ENCODE measurements at regions not wholly inside any gene's neighbourhood (a gene's known extent, or its start where the extent isn't known, plus 50 kb on each side); places are given as distances from the start of the nearest gene placed in this dataset.

DNA sequence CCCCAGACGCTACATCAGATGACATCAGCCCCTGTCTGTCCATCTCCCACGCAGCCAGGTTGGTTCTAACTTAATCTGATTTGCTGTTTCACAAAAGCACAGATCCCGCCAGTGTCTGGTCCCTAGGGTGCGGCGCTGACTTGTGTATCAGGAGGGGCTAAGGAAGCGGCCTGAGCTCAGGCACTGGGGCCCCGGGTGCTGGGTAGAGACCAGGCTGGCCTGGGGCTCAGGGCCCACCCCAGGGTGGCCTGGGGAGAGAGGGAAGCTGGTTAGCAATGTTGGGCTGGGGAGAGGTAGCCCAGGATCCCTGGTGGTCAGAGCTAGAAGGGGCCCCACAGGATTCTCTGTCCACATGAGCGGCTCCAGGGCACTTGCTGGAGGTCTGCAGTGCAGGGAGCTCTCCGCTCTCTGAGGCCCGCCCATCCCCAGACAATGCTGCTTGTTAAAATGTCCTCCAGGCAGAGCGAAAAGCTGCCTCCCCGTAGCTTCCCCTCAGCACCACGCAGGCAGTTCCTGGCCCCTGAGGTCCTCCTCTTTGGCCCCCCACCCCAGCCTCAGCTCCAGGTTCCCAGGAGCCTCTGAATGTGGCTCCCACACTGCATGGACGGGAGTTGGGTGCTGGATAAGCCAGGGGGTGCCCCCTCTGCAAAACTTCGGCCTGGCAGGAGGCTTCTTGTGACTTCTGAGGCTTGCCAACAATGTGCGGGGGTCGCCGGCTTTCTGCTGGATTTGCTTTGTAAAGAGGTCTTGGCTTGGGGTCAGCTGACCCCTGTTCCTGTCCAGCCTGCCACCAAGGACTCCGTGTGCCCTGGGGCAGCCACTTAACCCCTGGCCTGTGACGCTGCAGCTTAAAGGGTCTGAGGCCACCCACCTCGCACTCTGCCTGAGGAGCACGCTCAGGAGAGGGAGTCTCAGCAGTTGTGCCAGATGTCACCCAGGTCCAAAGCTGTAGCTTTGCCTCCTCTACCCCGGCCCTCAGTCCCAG lies 112.9 kb downstream of the CPZ start:
- POLR2A ChIA-PET (ENCODE audit: low non-redundant PET): no interaction called here
- H3K27ac ChIP-seq (ENCODE audit: low read depth, low read length, poor library complexity, severe bottlenecking): no peak overlapping the region
- H3K27me3 ChIP-seq (replicated peaks; ENCODE audit: insufficient read depth, low read depth, low read length, poor library complexity): peaks cover 74% of the 10 kb centered on the region
- no peaks in the 10 kb centered on the region for H3K4me1 ChIP-seq (ENCODE audit: insufficient read depth, low read length, poor library complexity, severe bottlenecking)
- intact Hi-C loops (cut with micrococcal nuclease; ENCODE audit: unreplicated experiment): no loop called here
- no peaks in the 10 kb centered on the region for H3K9me3 ChIP-seq (ENCODE audit: low read depth, low read length, poor library complexity, severe bottlenecking)
- H3K4me3 ChIP-seq (ENCODE audit: low read depth, low read length, poor library complexity, severe bottlenecking): no peak overlapping the region
- no TSS peak for BruUV-seq (replicated peaks)
- CTCF ChIA-PET: interaction anchor here (0.7 kb wide), 1 partner anchor 17 kb away, joined by 3 read pairs; no protein-coding TSS in a partner anchor
- H3K36me3 ChIP-seq (ENCODE audit: insufficient read depth, low read length, poor library complexity, severe bottlenecking): no peaks in the 10 kb centered on the region
- DNase-seq (ENCODE audit: low spot score): no peak
- TF ChIP-seq EZH2 (IDR thresholded peaks at IDR 0.05; ENCODE audit: borderline replicate concordance, low read depth, low read length, poor library complexity, severe bottlenecking): no peak
- TF ChIP-seq, protein P1, sequence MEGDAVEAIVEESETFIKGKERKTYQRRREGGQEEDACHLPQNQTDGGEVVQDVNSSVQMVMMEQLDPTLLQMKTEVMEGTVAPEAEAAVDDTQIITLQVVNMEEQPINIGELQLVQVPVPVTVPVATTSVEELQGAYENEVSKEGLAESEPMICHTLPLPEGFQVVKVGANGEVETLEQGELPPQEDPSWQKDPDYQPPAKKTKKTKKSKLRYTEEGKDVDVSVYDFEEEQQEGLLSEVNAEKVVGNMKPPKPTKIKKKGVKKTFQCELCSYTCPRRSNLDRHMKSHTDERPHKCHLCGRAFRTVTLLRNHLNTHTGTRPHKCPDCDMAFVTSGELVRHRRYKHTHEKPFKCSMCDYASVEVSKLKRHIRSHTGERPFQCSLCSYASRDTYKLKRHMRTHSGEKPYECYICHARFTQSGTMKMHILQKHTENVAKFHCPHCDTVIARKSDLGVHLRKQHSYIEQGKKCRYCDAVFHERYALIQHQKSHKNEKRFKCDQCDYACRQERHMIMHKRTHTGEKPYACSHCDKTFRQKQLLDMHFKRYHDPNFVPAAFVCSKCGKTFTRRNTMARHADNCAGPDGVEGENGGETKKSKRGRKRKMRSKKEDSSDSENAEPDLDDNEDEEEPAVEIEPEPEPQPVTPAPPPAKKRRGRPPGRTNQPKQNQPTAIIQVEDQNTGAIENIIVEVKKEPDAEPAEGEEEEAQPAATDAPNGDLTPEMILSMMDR (conservative IDR thresholded peaks at IDR 0.05; ENCODE audit: low read depth, low read length): no peak

DNA sequence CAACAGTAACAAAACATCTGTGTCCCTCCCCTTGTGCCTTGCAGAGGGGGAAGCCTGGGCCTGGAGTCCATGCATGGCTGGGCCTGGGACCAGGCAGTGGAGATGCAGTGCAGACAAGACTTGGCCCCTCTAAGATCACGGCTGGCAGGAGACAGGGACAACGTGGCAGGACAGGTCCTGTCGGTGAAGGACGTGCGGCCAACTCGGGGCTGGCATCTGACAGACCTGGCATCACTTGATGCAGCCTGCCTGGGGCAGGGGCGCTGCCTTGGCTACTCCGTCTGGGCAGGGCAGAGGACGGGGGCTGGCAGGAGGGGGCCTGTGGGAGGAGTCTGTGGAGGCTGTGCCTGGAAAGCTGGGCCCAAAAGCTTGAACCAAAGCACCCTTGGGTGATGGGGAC lies 112.1 kb downstream of the CPZ start:
- Histone ChIP-seq H3K27me3 (replicated peaks; ENCODE audit: insufficient read depth, low read depth, low read length, poor library complexity) (peaks cover 82% of the 10 kb centered on the region), H3K36me3 (ENCODE audit: insufficient read depth, low read length, poor library complexity, severe bottlenecking) (no peaks in the 10 kb centered on the region), H3K9me3 (ENCODE audit: low read depth, low read length, poor library complexity, severe bottlenecking) (no peaks in the 10 kb centered on the region), H3K27ac (ENCODE audit: low read depth, low read length, poor library complexity, severe bottlenecking) (no peak overlapping the region), H3K4me3 (ENCODE audit: low read depth, low read length, poor library complexity, severe bottlenecking) (no peak overlapping the region), H3K4me1 (ENCODE audit: insufficient read depth, low read length, poor library complexity, severe bottlenecking) (no peaks in the 10 kb centered on the region)
- BruUV-seq (replicated peaks): no TSS peak
- CTCF ChIA-PET: no interaction called here
- no peak for DNase-seq (ENCODE audit: low spot score)
- POLR2A ChIA-PET (ENCODE audit: low non-redundant PET): no interaction called here
- no peak for TF ChIP-seq EZH2 (IDR thresholded peaks at IDR 0.05; ENCODE audit: borderline replicate concordance, low read depth, low read length, poor library complexity, severe bottlenecking)
- intact Hi-C loops (cut with micrococcal nuclease; ENCODE audit: unreplicated experiment): no loop called here

DNA sequence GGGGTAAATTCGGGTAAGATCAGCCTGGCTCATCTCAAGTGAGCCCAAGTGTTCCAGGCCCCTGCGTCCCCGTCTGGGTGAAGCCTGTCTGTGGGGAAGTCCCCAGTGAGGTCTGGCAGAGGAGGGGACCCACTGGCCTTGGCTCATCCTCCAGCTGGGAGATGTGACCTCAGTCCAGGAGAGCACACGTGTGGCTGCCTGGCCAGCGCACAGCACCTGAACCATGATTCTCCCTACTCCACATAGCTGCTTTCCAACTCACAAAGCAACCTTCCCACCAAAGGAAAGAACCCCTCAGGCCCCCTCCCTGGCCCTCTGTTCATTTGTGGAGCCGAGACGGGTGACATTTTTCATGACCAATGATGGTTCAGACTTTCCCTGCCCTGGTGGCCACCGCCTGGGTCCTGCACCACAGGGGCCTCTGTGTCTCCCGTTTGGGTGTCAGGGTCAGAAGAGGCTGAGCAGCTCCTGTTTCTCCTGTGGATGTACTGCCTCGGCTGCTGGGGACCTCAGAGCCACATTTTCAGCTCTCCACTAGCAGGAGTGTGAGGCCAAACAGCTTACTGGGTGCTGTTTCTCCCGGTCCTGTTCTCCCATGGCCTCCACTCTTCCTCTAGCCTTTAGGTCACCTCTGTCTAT lies 111.4 kb downstream of the CPZ start:
- Histone ChIP-seq H3K36me3 (ENCODE audit: insufficient read depth, low read length, poor library complexity, severe bottlenecking) (no peaks in the 10 kb centered on the region), H3K4me1 (ENCODE audit: insufficient read depth, low read length, poor library complexity, severe bottlenecking) (no peaks in the 10 kb centered on the region), H3K27me3 (replicated peaks; ENCODE audit: insufficient read depth, low read depth, low read length, poor library complexity) (peaks cover 88% of the 10 kb centered on the region), H3K27ac (ENCODE audit: low read depth, low read length, poor library complexity, severe bottlenecking) (no peak overlapping the region), H3K4me3 (ENCODE audit: low read depth, low read length, poor library complexity, severe bottlenecking) (no peak overlapping the region), H3K9me3 (ENCODE audit: low read depth, low read length, poor library complexity, severe bottlenecking) (no peaks in the 10 kb centered on the region)
- ChIA-PET CTCF (no interaction called here), POLR2A (ENCODE audit: low non-redundant PET) (no interaction called here)
- no peak for DNase-seq (ENCODE audit: low spot score)
- intact Hi-C loops (cut with micrococcal nuclease; ENCODE audit: unreplicated experiment): no loop called here
- no TSS peak for BruUV-seq (replicated peaks)
- TF ChIP-seq, protein P1 (conservative IDR thresholded peaks at IDR 0.05; ENCODE audit: low read depth, low read length): no peak
- TF ChIP-seq EZH2 (IDR thresholded peaks at IDR 0.05; ENCODE audit: borderline replicate concordance, low read depth, low read length, poor library complexity, severe bottlenecking): no peak

Data from A673 (cell line).